ENCODE measurements at regions not wholly inside any gene's neighbourhood (a gene's known extent, or its start where the extent isn't known, plus 50 kb on each side); places are given as distances from the start of the nearest gene placed in this dataset.

DNA sequence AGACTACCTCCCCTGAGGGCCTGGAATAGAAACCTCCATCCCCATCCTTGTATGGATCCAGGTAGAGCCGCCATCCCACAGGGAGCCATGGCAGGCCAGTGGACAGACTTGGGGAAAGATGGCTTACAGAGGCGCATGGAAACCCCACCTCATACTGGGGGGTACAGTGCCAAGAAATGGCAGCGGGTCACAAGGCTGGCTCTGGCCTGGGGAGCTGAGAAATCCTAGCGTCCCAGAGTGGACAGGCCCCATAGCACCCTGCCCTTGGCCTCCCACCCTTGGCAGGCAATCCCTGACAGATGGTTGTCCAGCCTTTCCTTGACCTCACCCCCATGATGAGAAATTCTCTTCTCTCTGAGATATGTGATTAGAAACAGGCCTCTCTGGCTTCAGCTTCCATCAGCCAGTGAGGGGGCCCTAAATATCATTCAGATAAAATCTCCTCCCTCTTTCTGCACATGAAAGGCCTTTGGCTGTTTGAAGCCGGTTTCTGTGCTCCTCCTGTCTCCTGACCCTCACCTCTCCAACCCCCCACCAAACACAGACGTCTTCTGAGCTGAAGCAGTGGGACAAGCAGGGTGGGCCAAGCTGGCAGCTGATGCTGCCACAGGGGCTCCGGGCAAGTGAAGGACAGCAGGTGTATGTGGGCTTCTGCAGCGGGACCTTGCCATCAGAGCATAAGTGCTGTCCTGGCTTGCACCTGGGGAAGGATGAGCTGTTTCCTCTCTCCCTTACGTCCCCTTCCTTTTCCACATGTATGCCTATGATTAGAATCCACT, 204.4 kb upstream of the MAMLD1 start:
- no peak overlapping the region for H3K4me3 ChIP-seq (ENCODE audit: low read depth, low read length)
- H3K9me3 ChIP-seq (ENCODE audit: severe bottlenecking): no peaks in the 10 kb centered on the region
- peaks cover 86% of the 10 kb centered on the region for H3K27me3 ChIP-seq (ENCODE audit: insufficient read depth, low read depth, severe bottlenecking)
- no peak for TF ChIP-seq CTCF (IDR thresholded peaks at IDR 0.05; ENCODE audit: low read depth, low read length)
- H3K27ac ChIP-seq: no peak overlapping the region
- no peaks in the 10 kb centered on the region for H3K36me3 ChIP-seq
- no peak for DNase-seq

- Histone ChIP-seq H3K36me3 (no peaks in the 10 kb centered on the region), H3K9me3 (ENCODE audit: severe bottlenecking) (no peaks in the 10 kb centered on the region), H3K27ac (no peak overlapping the region), H3K27me3 (ENCODE audit: insufficient read depth, low read depth, severe bottlenecking) (peaks cover 88% of the 10 kb centered on the region), H3K4me3 (ENCODE audit: low read depth, low read length) (no peak overlapping the region)
- TF ChIP-seq CTCF (IDR thresholded peaks at IDR 0.05; ENCODE audit: low read depth, low read length): no peak
- DNase-seq: no peak
Measured at GRCh38 chrX:150159537-150159936, 203.6 kb upstream of the MAMLD1 start.

- H3K9me3 ChIP-seq (ENCODE audit: severe bottlenecking): no peaks in the 10 kb centered on the region
Measured at GRCh38 chrX:150160656-150161055, 202.5 kb upstream of the MAMLD1 start.

GRCh38 chrX:150161193-150161592, 201.9 kb upstream of the MAMLD1 start:
- no peak overlapping the region for H3K4me3 ChIP-seq (ENCODE audit: low read depth, low read length)
- no peak for DNase-seq
- TF ChIP-seq CTCF (IDR thresholded peaks at IDR 0.05; ENCODE audit: low read depth, low read length): no peak
- no peaks in the 10 kb centered on the region for H3K36me3 ChIP-seq
- H3K9me3 ChIP-seq (ENCODE audit: severe bottlenecking): no peaks in the 10 kb centered on the region
- peaks cover 85% of the 10 kb centered on the region for H3K27me3 ChIP-seq (ENCODE audit: insufficient read depth, low read depth, severe bottlenecking)
- no peak overlapping the region for H3K27ac ChIP-seq

More at GRCh38 chrX:150160656-150161055, 202.5 kb upstream of the MAMLD1 start:
- Histone ChIP-seq H3K36me3 (no peaks in the 10 kb centered on the region), H3K4me3 (ENCODE audit: low read depth, low read length) (no peak overlapping the region), H3K27ac (no peak overlapping the region), H3K27me3 (ENCODE audit: insufficient read depth, low read depth, severe bottlenecking) (peaks cover 89% of the 10 kb centered on the region)
- DNase-seq: no peak
- TF ChIP-seq CTCF (IDR thresholded peaks at IDR 0.05; ENCODE audit: low read depth, low read length): no peak

DNA sequence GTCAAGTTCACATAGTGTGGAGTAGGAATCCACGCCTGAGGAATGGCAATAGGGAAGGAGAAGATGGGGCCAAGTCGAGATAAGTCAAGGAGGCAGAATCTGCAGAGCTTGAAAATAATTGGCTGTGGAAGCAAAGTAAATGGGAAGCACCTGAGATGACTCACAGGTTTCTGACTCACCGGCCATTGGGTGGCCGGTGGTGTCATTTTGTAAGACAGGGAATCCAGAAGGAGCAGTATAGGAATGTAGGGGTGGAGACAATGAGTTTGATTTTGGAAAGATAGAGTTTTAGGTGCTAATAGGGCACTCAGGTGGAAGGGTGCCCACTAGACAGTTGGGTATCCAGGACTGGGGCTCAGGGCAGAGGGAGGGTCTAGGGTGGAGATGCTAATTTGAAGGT, 201.0 kb upstream of the MAMLD1 start:
- TF ChIP-seq CTCF (IDR thresholded peaks at IDR 0.05; ENCODE audit: low read depth, low read length): no peak
- H3K27me3 ChIP-seq (ENCODE audit: insufficient read depth, low read depth, severe bottlenecking): peaks cover 84% of the 10 kb centered on the region
- H3K36me3 ChIP-seq: no peaks in the 10 kb centered on the region
- H3K9me3 ChIP-seq (ENCODE audit: severe bottlenecking): no peaks in the 10 kb centered on the region
- DNase-seq: no peak
- H3K4me3 ChIP-seq (ENCODE audit: low read depth, low read length): no peak overlapping the region
- no peak overlapping the region for H3K27ac ChIP-seq

Data from WERI-Rb-1 (cell line).